ENCODE measurements at regions not wholly inside any gene's neighbourhood (a gene's known extent, or its start where the extent isn't known, plus 50 kb on each side); places are given as distances from the start of the nearest gene placed in this dataset.

- DNase-seq (ENCODE audit: low read depth) = no peak
Observed at GRCh38 chr1:58909914-58910681, 126.3 kb upstream of the JUN start.

- DNase-seq (ENCODE audit: low read depth) = no peak
Observed at GRCh38 chr1:58911841-58912499, 128.1 kb upstream of the JUN start.

GRCh38 chr1:58914925-58915324, 131.1 kb upstream of the JUN start:
- DNase-seq (ENCODE audit: low read depth) = no peak

GRCh38 chr1:58917436-58917835, 133.6 kb upstream of the JUN start:
- DNase-seq (ENCODE audit: low read depth) = no peak

- DNase-seq (ENCODE audit: low read depth) = no peak
Observed at GRCh38 chr1:58919226-58919958, 135.5 kb upstream of the JUN start.

- DNase-seq (ENCODE audit: low read depth) = no peak
Observed at GRCh38 chr1:58919959-58920321, 136.1 kb upstream of the JUN start.

GRCh38 chr1:58921342-58921741, 137.5 kb upstream of the JUN start:
- DNase-seq (ENCODE audit: low read depth) = no peak

- no peak for DNase-seq (ENCODE audit: low read depth)
Observed at GRCh38 chr1:58921751-58922150, 137.9 kb upstream of the JUN start.

- peak; percentile 56 for DNase-seq (ENCODE audit: low read depth)
Observed at GRCh38 chr1:58922302-58923089, 138.6 kb upstream of the JUN start.

GRCh38 chr1:58923090-58923470, 139.2 kb upstream of the JUN start:
- DNase-seq (ENCODE audit: low read depth) = no peak

GRCh38 chr1:58924016-58924565, 140.2 kb upstream of the JUN start:
- DNase-seq (ENCODE audit: low read depth) = no peak

- DNase-seq (ENCODE audit: low read depth) = no peak
Observed at GRCh38 chr1:58924821-58925220, 141.0 kb upstream of the JUN start.

- no peak for DNase-seq (ENCODE audit: low read depth)
Observed at GRCh38 chr1:58925247-58925646, 141.4 kb upstream of the JUN start.

- DNase-seq (ENCODE audit: low read depth) = no peak
Observed at GRCh38 chr1:58926152-58926551, 142.3 kb upstream of the JUN start.

GRCh38 chr1:58927041-58927721, 143.3 kb upstream of the JUN start:
- no peak for DNase-seq (ENCODE audit: low read depth)

- DNase-seq (ENCODE audit: low read depth) = peak; percentile 22
Observed at GRCh38 chr1:58927722-58928085, 143.9 kb upstream of the JUN start.

GRCh38 chr1:58928514-58928913, 144.7 kb upstream of the JUN start:
- no peak for DNase-seq (ENCODE audit: low read depth)

GRCh38 chr1:58929671-58930325, 146.0 kb upstream of the JUN start:
- no peak for DNase-seq (ENCODE audit: low read depth)

GRCh38 chr1:58931024-58931423, 147.2 kb upstream of the JUN start:
- no peak for DNase-seq (ENCODE audit: low read depth)

- no peak for DNase-seq (ENCODE audit: low read depth)
Observed at GRCh38 chr1:58931756-58932155, 147.9 kb upstream of the JUN start.
